ENCODE measurements at regions not wholly inside any gene's neighbourhood (a gene's known extent, or its start where the extent isn't known, plus 50 kb on each side); places are given as distances from the start of the nearest gene placed in this dataset.

GRCh38 chrX:25181775-25182174 lies 166.0 kb upstream of the ARX start:
- DNase-seq (ENCODE audit: low read depth, low spot score) (no peak), FAIRE-seq (no peak)
- no peaks in the 10 kb centered on the region for H3K36me3 ChIP-seq (ENCODE audit: control insufficient read depth in 2 of 2, extremely low read depth in 1 of 2, insufficient read depth in 2 of 2, low read length in 2 of 2)
- no peak overlapping the region for H2AFZ ChIP-seq (ENCODE audit: control insufficient read depth, low read length)
- H3K9ac ChIP-seq (ENCODE audit: control insufficient read depth, extremely low read depth, insufficient read depth, low read length) = no peak overlapping the region
- H3K4me1 ChIP-seq (ENCODE audit: control insufficient read depth, extremely low read depth, insufficient read depth, low read length) = no peaks in the 10 kb centered on the region
- dilution Hi-C loops (cut with MboI; ENCODE audit: extremely low pct_ligation_motif_present, low sequenced_read_pairs) = no loop called here
- TF ChIP-seq CTCF (optimal IDR thresholded peaks at IDR 0.05 in 1 of 3, IDR thresholded peaks at IDR 0.05 in 1 of 3, conservative IDR thresholded peaks at IDR 0.05 in 1 of 3; ENCODE audit: extremely low read depth in 1 of 3, insufficient read depth in 2 of 3, low read length in 3 of 3) = no peak
- TF ChIP-seq EZH2 (IDR thresholded peaks at IDR 0.05; ENCODE audit: low read length) = no peak
- H3K4me3 ChIP-seq (ENCODE audit: control insufficient read depth in 2 of 3, extremely low read depth in 1 of 3, insufficient read depth in 2 of 3, low read depth in 1 of 3, low read length in 3 of 3) = no peak overlapping the region
- no peaks in the 10 kb centered on the region for H3K27me3 ChIP-seq (ENCODE audit: control insufficient read depth, extremely low read depth, insufficient read depth, low read length)
- H3K9me1 ChIP-seq (ENCODE audit: control insufficient read depth, extremely low read depth, insufficient read depth, low read length) = no peaks in the 10 kb centered on the region
- H3K27ac ChIP-seq (ENCODE audit: control insufficient read depth, insufficient read depth, low read length) = no peak overlapping the region
- no peaks in the 10 kb centered on the region for H3K79me2 ChIP-seq (ENCODE audit: control insufficient read depth, insufficient read depth, low read length)
- no peak overlapping the region for H3K4me2 ChIP-seq (ENCODE audit: control insufficient read depth, extremely low read depth, insufficient read depth, low read depth, low read length)
- H3K9me3 ChIP-seq (ENCODE audit: control insufficient read depth, low read depth, low read length) = no peaks in the 10 kb centered on the region
- no peaks in the 10 kb centered on the region for H4K20me1 ChIP-seq (ENCODE audit: control insufficient read depth, extremely low read depth, insufficient read depth, low read length)

GRCh38 chrX:25180242-25180641 lies 164.5 kb upstream of the ARX start:
- Histone ChIP-seq H3K9me3 (ENCODE audit: control insufficient read depth, low read depth, low read length) (no peaks in the 10 kb centered on the region), H3K27me3 (ENCODE audit: control insufficient read depth, extremely low read depth, insufficient read depth, low read length) (no peaks in the 10 kb centered on the region), H4K20me1 (ENCODE audit: control insufficient read depth, extremely low read depth, insufficient read depth, low read length) (no peaks in the 10 kb centered on the region), H3K79me2 (ENCODE audit: control insufficient read depth, insufficient read depth, low read length) (no peaks in the 10 kb centered on the region), H3K4me2 (ENCODE audit: control insufficient read depth, extremely low read depth, insufficient read depth, low read depth, low read length) (no peak overlapping the region), H3K4me1 (ENCODE audit: control insufficient read depth, extremely low read depth, insufficient read depth, low read length) (no peaks in the 10 kb centered on the region), H3K4me3 (ENCODE audit: control insufficient read depth in 2 of 3, extremely low read depth in 1 of 3, insufficient read depth in 2 of 3, low read depth in 1 of 3, low read length in 3 of 3) (no peak overlapping the region), H3K9me1 (ENCODE audit: control insufficient read depth, extremely low read depth, insufficient read depth, low read length) (no peaks in the 10 kb centered on the region), H3K36me3 (ENCODE audit: control insufficient read depth in 2 of 2, extremely low read depth in 1 of 2, insufficient read depth in 2 of 2, low read length in 2 of 2) (no peaks in the 10 kb centered on the region), H3K27ac (ENCODE audit: control insufficient read depth, insufficient read depth, low read length) (no peak overlapping the region), H3K9ac (ENCODE audit: control insufficient read depth, extremely low read depth, insufficient read depth, low read length) (no peak overlapping the region), H2AFZ (ENCODE audit: control insufficient read depth, low read length) (no peak overlapping the region)
- FAIRE-seq (no peak), DNase-seq (ENCODE audit: low read depth, low spot score) (no peak)
- TF ChIP-seq EZH2 (IDR thresholded peaks at IDR 0.05; ENCODE audit: low read length) (no peak), CTCF (optimal IDR thresholded peaks at IDR 0.05 in 1 of 3, IDR thresholded peaks at IDR 0.05 in 1 of 3, conservative IDR thresholded peaks at IDR 0.05 in 1 of 3; ENCODE audit: extremely low read depth in 1 of 3, insufficient read depth in 2 of 3, low read length in 3 of 3) (no peak)
- dilution Hi-C loops (cut with MboI; ENCODE audit: extremely low pct_ligation_motif_present, low sequenced_read_pairs) = no loop called here
